ENCODE measurements at regions not wholly inside any gene's neighbourhood (a gene's known extent, or its start where the extent isn't known, plus 50 kb on each side); places are given as distances from the start of the nearest gene placed in this dataset.

DNA sequence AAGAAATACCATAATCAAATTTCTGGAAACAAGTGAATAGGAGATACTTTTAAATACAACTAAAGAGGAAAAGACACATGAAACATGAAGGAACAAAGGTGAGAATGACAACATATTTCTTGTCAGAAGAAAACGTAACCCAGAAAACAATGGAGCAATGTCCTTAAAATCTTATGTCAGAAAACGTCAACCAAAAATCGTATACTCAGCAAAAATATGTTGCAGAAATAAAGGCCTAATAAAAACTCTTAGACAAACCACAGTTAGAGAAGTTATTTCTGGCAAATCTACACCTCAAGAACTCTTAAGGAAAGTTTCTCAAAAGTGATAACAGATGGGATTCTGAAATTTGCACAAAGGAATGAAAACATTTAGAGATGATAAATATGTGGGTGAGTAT lies 66.3 kb upstream of the FBXL7 start:
- TF ChIP-seq, protein P1, sequence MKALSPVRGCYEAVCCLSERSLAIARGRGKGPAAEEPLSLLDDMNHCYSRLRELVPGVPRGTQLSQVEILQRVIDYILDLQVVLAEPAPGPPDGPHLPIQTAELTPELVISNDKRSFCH (CRISPR knock-in tag; IDR thresholded peaks at IDR 0.05), result no peak
- TF ChIP-seq, protein P1 (tag; IDR thresholded peaks at IDR 0.05), result no peak
- TF ChIP-seq ZNF133 (CRISPR knock-in tag; IDR thresholded peaks at IDR 0.05) (no peak), HSF4 (CRISPR knock-in tag; IDR thresholded peaks at IDR 0.05; ENCODE audit: borderline replicate concordance) (no peak), TRIM25 (IDR thresholded peaks at IDR 0.05; ENCODE audit: borderline replicate concordance) (no peak), BHLHE40 (IDR thresholded peaks at IDR 0.05; ENCODE audit: low read length) (no peak), NFRKB (IDR thresholded peaks at IDR 0.05; ENCODE audit: low read depth) (no peak), JUNB (CRISPR knock-in tag; conservative IDR thresholded peaks at IDR 0.05) (no peak), RREB1 (CRISPR knock-in tag; IDR thresholded peaks at IDR 0.05) (no peak)

Data from K562 (cell line).